Mesodermal cell (in vitro differentiated cells): ENCODE measurements at regions not wholly inside any gene's neighbourhood (a gene's known extent, or its start where the extent isn't known, plus 50 kb on each side); places are given as distances from the start of the nearest gene placed in this dataset.

Source experiments
- H3K27ac ChIP-seq: 2 replicates; pipeline ENCODE4 v1.7.0; 2013; ENCODE audit warnings: mild to moderate bottlenecking, low read depth, low read length, moderate library complexity; ENCODE audit not compliant: severe bottlenecking
- H3K36me3 ChIP-seq: 2 replicates; pipeline ENCODE4 v1.7.1; 2013; ENCODE audit warnings: mild to moderate bottlenecking, low read length, moderate library complexity; ENCODE audit not compliant: control insufficient read depth, insufficient read depth
- H3K4me1 ChIP-seq: one replicate; pipeline ENCODE4 v1.7.1; 2013; ENCODE audit warnings: mild to moderate bottlenecking, low read length; ENCODE audit not compliant: insufficient read depth, control insufficient read depth, poor library complexity, severe bottlenecking
- H3K4me3 ChIP-seq: 2 replicates; pipeline ENCODE4 v1.7.0; 2013; ENCODE audit warnings: low read length, control low read depth, mild to moderate bottlenecking; ENCODE audit not compliant: insufficient read depth, poor library complexity, severe bottlenecking; ENCODE audit errors: extremely low read depth
- H3K9me3 ChIP-seq: 2 replicates; pipeline ENCODE4 v1.7.1; 2013; ENCODE audit warnings: mild to moderate bottlenecking, low read length, moderate library complexity; ENCODE audit not compliant: control insufficient read depth
- WGBS, 2 experiments: methylation state at CpG; one replicate each; pipeline ENCODE4 v1.1.5; 2013; ENCODE audit warnings: missing lambda C conversion rate in 2 of 2; ENCODE audit not compliant: insufficient coverage in 2 of 2; 5-methylcytosine and 5-hydroxymethylcytosine counted together

DNA sequence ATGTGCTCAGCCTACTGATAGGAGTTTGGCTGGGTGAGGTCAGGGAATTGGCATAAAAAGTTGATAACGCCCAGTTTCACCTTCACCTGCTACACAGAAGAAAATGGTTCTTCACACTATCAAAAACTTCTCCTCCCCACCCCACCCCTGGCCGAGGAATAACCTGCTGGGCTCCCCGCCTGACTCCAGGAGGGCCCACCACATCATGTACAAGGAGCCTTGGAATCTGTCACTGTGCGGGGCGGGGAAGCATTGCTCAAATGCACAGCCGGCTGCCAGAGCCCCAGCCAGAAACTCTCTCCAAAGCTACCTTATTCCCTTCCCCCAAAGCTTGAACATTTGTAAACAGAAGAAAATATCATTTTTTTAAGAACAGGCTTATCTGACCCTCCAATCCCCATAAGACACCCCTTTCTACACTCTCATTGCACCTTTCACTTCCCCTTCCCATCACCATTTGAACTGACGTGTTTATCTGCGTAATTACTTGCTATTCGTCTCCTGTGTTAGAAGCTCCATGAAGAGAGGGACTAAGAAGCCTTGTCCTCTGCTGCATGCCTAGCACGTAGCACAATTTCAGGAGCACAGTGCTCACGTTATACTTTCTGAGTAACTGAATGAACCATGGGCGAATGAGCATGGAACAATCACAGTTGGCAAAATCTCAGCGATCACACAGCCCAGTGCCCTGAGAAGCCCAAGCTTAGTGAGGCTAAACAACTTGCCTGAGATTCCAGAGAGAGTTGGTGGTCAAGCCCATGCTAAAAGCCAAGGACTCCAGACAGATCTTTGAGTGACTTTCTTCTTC lies 82.9 kb downstream of the HES1 start:
- Histone ChIP-seq H3K36me3 (no peaks in the 10 kb centered on the region), H3K27ac (no peak overlapping the region), H3K4me3 (no peak overlapping the region), H3K9me3 (no peaks in the 10 kb centered on the region), H3K4me1 (peaks cover 4% of the 10 kb centered on the region)
- 90 to 91% methylated on average over 12 of the region's 13 CpGs for WGBS, 2 experiments

DNA sequence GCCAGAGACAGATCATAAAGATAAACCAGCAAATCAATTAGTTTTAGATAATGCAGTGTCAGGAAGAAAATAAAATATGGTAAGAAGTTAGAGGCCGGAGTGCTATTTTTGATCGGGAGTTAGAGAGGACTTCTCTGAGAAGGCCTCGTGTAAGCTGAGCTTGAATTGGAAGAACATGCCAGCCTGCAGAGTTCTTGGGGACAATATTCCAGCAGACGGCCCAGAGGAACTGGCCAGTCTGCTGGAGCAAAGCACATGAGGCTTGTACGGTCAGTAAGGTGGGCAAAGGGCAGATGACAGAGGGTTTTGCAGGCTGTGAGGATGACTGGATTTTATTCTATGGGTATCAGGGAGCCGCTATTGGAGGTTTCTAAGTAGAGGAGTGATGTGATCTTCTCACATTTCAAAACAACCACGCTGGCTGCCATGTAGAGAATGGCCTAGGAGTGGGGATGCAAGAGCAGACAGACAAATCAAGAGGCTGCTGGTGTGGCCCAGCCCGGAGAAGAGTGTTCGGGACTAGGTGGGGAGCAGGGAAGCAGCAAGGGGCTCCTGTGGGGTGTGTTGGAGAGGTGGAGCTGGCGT lies 84.0 kb downstream of the HES1 start:
- Histone ChIP-seq H3K36me3 (no peaks in the 10 kb centered on the region), H3K4me3 (no peak overlapping the region), H3K4me1 (peaks cover 4% of the 10 kb centered on the region), H3K9me3 (no peaks in the 10 kb centered on the region), H3K27ac (no peak overlapping the region)
- whole genome bisulfite sequencing, 2 experiments = 89 to 93% methylated on average over 7 to 10 of the region's 10 CpGs

- H3K27ac ChIP-seq = no peak overlapping the region
- H3K9me3 ChIP-seq = no peaks in the 10 kb centered on the region
- 87 to 95% methylated on average over 6 to 8 of the region's 8 CpGs for WGBS, 2 experiments
- H3K36me3 ChIP-seq = no peaks in the 10 kb centered on the region
- no peak overlapping the region for H3K4me3 ChIP-seq
- peaks cover 8% of the 10 kb centered on the region for H3K4me1 ChIP-seq
These were observed 85.0 kb downstream of the HES1 start for GRCh38 chr3:194220901-194221326.

DNA sequence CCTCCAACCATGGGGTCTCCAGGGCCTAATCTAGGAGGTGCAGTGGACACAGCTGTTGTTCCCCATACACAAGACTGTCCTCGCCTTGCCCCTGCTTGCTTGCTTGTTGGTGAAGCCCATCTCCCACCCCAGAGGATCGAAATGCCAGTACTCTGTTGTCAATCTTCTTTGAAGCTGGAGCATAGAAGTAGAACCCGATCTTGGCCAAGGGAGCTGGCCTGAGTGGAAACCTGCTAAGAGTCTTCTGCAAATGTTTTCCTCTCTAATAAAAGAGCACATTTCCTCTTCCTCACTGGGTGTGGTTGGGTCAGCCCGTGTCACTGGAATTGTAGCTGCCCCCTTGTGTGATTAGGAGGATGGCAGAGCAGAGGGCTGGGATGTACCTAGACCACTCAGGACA lies 85.4 kb downstream of the HES1 start:
- H3K36me3 ChIP-seq = no peaks in the 10 kb centered on the region
- no peak overlapping the region for H3K27ac ChIP-seq
- no peaks in the 10 kb centered on the region for H3K9me3 ChIP-seq
- H3K4me1 ChIP-seq = peaks cover 8% of the 10 kb centered on the region
- 92 to 100% methylated on average over 2 to 4 of the region's 4 CpGs for WGBS, 2 experiments
- H3K4me3 ChIP-seq = no peak overlapping the region

DNA sequence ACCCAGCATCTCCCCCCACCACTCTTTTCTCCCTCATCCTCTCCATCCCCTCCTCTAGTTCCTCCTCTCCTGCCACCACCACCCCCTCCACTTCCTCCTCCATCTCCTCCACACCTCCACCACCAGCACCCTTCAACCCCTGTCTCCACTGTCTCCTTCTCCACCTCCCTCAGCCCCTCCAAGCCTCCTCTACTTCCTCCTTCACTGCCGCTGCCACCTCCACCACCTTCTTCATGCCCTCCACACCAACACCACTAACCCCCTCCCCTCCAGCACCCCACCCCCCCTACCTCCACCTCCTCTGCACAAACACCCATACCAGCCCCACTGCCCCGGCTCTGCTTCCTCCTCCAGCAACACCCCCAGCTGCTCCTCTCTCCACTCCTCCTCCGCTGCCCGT lies 88.0 kb downstream of the HES1 start:
- Histone ChIP-seq H3K27ac (no peak overlapping the region), H3K9me3 (peaks cover 3% of the 10 kb centered on the region), H3K4me1 (peaks cover 8% of the 10 kb centered on the region), H3K4me3 (no peak overlapping the region), H3K36me3 (no peaks in the 10 kb centered on the region)
- WGBS, 2 experiments = 96 to 100% methylated on average over 4 of the region's 4 CpGs

GRCh38 chr3:194224471-194225417 lies 88.8 kb downstream of the HES1 start:
- Histone ChIP-seq H3K27ac (no peak overlapping the region), H3K4me3 (no peak overlapping the region), H3K9me3 (peaks cover 3% of the 10 kb centered on the region), H3K4me1 (peaks cover 8% of the 10 kb centered on the region), H3K36me3 (no peaks in the 10 kb centered on the region)
- WGBS, 2 experiments = 75 to 79% methylated on average over 12 to 13 of the region's 20 CpGs

GRCh38 chr3:194225418-194225812 lies 89.5 kb downstream of the HES1 start:
- WGBS, 2 experiments = 67 to 75% methylated on average over 2 of the region's 5 CpGs
- Histone ChIP-seq H3K9me3 (peaks cover 3% of the 10 kb centered on the region), H3K27ac (no peak overlapping the region), H3K4me3 (no peak overlapping the region), H3K4me1 (peaks cover 8% of the 10 kb centered on the region), H3K36me3 (no peaks in the 10 kb centered on the region)

- no peak overlapping the region for H3K27ac ChIP-seq
- no peaks in the 10 kb centered on the region for H3K36me3 ChIP-seq
- WGBS, 2 experiments = 82 to 83% methylated on average over 12 of the region's 13 CpGs
- H3K9me3 ChIP-seq = peaks cover 3% of the 10 kb centered on the region
- peaks cover 8% of the 10 kb centered on the region for H3K4me1 ChIP-seq
- H3K4me3 ChIP-seq = no peak overlapping the region
These were observed 90.2 kb downstream of the HES1 start for GRCh38 chr3:194225988-194226663.

DNA sequence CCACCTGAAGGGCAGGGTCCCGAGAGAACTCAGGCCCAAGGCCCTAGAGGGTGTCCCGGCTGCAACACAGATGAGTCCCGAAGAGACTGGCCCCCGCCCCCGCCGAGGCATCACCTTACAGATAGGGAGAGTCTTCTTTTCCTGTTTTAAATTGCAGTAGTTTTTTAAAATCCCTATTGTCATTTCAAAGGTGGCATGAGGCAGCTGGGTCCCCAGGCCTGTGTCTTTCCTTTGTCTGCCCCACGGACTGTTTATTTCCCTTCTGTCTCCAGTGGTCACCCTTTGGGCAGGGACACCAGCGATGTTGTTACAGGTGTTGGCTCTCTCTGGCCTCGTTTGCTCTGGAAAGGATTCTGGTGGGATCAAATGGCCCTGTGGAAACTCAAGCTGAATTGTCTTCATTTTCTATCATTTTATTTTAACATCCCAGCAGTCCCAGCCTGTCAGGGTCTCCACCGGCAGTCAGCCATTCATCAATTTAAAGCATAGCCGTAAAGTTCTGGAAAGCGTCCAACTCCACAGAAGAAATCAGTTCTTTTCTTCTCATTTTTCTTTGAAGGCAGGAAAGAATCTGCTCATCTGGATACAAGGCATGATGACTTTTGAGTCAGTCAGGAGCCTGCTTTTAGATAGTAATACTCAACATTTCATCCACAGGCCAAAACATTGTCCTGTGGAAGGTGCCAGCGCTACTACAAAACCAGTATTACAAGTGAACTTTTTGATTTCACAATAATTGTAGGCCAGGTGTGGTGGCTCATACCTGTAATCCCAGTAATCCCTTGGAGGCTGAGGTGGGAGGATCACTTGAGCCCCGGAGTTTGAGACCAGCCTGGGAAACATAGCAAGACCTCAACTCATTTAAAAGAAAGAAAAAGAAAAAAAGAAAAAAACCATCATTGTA lies 96.2 kb downstream of the HES1 start:
- WGBS, 2 experiments = 64 to 67% methylated on average over 10 to 12 of the region's 14 CpGs
- no peaks in the 10 kb centered on the region for H3K9me3 ChIP-seq

More for the DNA sequence above, 96.2 kb downstream of the HES1 start:
- H3K27ac ChIP-seq = no peak overlapping the region
- H3K4me1 ChIP-seq = peaks cover 15% of the 10 kb centered on the region
- no peak overlapping the region for H3K4me3 ChIP-seq
- H3K36me3 ChIP-seq = no peaks in the 10 kb centered on the region
